Prostate gland (tissue), 2 donors: ENCODE measurements at regions not wholly inside any gene's neighbourhood (a gene's known extent, or its start where the extent isn't known, plus 50 kb on each side); places are given as distances from the start of the nearest gene placed in this dataset.

ENCODE experiments used
- CTCF ChIP-seq, 4 experiments: fragments of 200-600 bp in 2 of 4; fragments of 450-650 bp in 2 of 4; sonication (generic) in 2 of 4; IDR thresholded peaks; 1 replicate in 3 of 4; 2 replicates in 1 of 4; pipeline ENCODE4 v1.5.1; 2016 to 2019; ENCODE audit warnings: antibody characterized with exemption in 4 of 4, mild to moderate bottlenecking in 2 of 4, moderate library complexity in 2 of 4
- POLR2AphosphoS5 ChIP-seq: sonication (generic); formaldehyde crosslinking; IDR thresholded peaks from one replicate; pipeline ENCODE4 v1.6.1; 2017; ENCODE audit warnings: antibody characterized with exemption

- TF ChIP-seq CTCF (IDR thresholded peaks at IDR 0.05) (no peak), POLR2AphosphoS5 (no peak)
Observed at GRCh38 chr14:105871590-105871989, 345.2 kb downstream of the TMEM121 start.
